Activated CD4-positive, CD25-positive, alpha-beta regulatory T cell (primary cell): ENCODE measurements at regions not wholly inside any gene's neighbourhood (a gene's known extent, or its start where the extent isn't known, plus 50 kb on each side); places are given as distances from the start of the nearest gene placed in this dataset.

Source experiments
- DNase-seq, 4 experiments: peaks; one replicate each; lab custom pipeline; 2025; lab: John Stamatoyannopoulos, UW

DNA sequence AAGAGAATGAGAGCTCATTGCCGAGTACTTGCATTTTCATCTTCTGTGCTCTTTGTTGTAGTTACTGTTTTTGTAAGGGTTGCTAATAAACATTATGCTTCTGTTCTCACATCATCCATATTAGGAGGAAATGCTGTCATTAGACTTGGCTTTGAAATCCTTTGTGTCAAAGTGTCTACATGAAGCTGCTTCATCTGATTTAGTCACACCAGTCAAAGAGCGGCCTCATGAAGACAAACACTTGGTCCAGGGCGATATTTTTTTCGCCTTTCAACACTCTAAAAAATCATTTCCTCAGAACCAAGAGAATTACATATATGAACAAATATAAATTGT lies 105.0 kb downstream of the SPRY2 start:
- no peak for DNase-seq

DNA sequence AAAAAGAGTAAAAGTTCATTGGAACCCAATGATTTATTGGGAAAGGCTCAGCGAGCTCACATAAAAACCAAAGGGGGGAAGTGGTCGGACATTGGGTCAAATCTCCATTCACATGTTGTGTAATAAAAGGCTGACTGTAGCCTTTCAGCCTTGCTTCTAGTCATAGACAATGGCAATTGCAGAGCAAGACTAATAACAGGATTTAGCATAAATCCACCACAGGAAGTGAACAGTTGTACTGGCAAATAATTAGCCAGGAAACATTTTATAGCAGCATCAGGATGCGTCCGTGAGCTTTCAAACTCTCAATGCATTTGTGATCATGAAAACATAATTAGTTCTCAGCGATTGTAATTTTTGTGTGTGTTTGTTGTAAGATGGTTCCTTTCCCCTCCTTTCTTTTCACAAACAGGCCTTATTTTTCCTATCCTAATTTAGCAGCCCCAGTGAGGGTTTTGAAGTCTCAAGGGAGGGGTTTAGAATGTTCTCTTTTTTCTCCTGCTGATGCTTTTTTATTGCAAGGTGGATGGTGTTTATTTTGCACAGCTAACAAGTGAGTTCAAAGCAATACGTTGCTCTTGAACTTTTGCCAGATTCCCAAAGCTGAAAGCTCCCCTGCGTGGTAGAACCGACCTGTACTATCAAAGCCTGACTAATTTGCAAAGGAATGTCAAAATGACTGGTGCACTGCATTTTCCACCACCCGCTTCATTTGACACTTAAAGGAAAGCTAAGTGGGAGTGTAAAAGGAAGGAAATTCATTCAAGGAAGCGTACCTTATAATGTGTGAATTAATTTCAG lies 105.6 kb downstream of the SPRY2 start:
- DNase-seq, result no peak

DNA sequence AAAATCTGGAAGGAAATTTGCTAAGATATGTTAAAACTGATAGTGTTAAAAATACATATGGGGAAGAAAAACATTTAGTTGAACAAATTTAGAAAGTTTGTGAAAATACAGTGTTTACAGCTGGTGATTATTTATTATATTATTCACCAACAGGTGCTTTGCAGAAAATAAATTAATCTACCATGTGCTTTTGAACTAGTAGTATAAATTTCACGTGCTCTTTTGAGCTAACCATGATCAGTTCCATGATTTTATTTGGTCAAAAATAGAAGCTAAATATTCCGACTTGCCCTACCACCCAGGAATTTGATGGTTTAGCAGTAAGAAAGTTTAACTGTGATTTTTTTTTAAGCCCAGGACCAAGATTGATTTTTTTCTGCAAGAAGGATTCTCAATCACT lies 113.3 kb downstream of the SPRY2 start:
- DNase-seq, result no peak

DNA sequence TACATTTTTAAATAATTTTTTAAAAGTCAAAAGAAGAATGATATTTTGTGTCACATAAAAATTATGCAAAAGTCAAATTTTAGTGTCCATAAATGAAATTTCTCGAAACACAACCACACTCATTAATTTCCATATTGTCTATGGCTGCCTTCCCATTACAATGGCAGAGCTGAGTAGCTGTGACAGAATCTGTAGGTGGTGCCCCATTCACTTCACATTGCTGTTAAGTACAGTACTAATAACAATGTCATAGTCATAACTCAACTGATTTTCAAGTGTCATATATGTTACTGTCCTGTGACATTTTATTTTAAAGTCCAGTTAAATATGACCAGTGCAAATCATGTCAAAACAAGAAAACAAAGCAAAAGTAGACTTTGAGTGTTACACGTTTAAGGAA lies 114.3 kb downstream of the SPRY2 start:
- DNase-seq, result no peak

DNA sequence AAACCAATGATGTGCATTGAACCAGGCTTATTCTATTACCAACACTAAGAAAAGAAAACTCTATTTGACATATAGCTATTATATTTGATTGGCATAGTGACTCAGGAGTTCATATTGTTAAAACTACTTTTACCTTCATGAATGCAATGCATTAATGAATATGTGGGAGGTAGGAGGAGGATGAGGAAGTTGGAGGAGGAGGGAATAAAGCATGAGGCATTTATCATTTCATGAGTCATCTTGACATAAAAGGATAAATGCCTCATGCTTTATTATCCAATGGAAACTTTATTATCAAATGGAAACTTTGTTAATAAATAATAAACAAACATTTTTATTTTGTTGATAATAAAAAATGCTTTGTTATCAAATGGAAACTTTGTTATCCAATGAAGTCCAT lies 116.5 kb downstream of the SPRY2 start:
- no peak for DNase-seq

DNA sequence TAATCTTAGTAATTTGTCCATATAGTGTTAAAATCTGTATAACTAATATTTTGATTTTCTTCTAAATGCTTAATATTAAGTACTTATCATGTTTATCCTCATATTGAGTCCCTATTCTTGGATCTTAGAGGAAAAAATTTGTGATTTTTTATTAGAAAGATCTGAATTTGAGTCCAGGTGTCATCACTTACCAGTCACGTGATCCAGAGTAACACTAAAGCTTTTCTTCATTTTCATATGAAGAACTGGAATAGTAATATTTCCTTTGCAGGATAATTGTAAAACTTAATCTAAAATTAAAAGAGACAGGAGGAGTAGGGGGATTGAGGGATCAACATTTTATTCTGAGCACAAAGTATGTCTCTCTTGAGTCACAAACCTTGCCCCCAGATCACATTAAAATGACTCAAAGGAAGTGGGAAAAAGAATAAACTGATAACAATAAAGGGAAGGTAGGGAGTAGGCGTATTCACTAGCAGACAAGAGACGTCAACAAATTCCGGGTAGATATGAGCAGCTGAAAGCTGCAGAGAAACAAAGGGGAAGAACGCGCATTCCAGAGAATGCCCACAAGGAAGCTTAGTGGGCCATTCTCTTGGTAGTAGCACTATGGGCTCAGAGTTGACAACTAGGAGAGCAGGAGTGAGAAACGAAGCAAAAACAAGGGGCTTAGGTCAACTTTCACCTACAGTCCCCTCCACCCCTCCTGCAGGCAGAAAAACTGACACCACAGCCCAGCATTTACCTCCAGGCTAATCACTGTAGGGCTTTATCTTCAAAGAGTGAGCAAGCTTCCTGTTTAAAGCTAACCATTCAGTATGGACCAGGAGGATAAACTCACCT lies 123.1 kb downstream of the SPRY2 start:
- DNase-seq, result no peak

DNA sequence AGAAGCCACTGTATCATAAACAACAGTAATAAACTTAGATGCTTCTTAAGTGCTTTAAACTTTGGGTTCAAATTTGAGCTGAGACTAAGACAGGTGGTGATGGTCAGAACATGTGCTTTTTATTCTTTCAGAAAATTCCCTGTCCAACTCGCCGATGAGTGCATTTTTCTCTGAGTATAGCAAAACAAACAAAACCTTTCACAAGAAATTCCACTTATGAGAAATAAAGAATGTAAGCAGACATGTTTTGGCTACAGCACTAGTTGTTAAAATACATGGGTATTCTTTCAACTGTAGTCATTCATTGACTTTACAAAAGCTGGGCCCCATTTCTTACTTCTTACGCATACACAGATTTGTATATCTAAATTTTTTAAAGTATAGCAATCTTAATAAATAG lies 125.6 kb downstream of the SPRY2 start:
- DNase-seq, result no peak

DNA sequence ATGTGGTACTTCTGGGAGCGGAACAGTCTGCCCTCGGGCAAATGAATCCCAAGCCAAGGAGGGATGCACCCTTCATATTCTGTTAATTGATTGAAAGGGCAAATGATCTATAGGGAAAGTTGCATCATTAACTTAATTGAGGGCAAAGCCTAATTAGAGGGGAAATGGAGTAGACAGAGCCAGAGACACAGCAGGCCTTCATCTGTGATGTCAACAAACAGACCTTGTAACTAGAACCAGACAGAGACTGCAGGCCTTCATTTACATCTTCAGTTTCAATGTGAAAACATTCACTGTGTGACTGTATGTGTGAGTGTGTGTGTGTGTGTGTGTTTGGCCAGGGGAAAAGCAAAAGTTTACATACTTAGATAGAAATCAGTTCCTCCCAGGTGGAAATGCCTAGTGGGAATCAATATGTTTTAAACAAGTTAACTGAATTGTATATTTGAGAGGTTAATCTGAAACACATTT lies 126.4 kb downstream of the SPRY2 start:
- DNase-seq, result no peak

DNA sequence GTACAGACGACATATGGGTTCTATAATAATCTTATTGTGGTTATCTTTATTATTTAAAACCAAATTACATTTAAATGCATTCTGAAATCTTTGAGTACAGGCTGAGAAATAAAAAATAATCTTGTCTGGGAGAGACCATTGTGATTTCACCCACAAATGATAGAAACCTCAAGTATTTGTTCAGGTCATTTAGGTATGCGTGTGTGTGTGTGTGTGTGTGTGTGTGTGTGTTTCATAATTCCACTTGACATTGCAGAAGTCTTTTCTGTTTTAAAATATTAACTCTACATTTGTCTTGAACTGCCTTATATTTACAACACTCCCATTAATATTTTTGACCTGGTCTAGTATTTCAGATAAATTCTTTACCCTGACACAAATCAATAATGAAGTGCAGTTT lies 126.9 kb downstream of the SPRY2 start:
- no peak for DNase-seq

DNA sequence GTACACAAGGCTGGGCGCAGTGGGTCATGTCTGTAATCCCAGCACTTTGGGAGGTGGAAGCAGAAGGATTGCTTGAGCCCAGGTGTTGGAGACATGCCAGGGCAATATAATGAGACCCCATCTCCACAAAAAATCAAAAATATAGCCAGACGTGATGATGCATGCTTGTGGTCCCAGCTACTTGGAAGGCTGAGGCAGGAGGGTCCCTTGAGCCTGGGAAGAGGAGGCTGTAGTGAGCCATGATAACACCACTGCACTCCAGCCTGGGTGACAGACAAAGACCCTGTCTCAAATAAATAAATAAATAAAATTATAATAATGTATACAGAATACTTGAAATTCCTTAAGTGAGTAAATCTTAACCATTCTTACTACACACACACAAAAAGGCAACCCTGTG lies 127.7 kb downstream of the SPRY2 start:
- DNase-seq, result no peak

DNA sequence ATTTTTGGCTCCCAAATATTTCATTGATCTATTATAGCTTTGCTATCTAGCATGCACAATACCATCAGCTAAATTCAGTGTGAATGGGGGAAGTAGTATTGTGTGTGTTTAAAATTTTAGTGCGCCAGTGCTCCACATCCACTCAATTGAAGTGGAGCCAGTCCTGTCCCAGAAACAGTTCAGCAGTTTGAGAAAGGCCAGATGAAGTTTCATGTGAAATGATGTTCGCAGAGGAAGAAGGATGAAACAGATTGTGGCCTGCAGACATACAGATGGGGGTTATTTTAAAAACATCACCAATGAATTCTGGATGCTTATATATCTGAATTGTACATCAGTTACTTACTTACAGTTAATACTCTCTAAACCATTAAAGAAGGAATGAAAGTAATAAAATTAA lies 129.4 kb downstream of the SPRY2 start:
- no peak for DNase-seq

DNA sequence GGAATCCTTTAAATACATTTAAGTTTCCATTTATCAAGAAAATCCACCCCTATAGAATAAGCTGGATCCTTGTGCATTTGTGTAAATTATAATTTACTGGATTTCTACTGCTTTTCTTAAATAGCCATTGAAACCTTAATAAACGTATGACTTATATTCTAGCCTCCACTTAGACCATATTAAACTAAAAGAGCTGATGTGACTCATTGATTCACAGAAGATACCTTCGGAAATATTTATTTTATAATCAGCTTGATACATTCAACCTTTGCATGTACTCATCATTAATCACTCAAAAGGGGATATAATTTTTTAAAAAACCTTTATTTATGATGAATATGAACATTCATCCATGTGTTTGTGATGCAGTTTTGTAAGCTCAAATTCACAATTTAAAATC lies 136.3 kb downstream of the SPRY2 start:
- DNase-seq, result no peak

DNA sequence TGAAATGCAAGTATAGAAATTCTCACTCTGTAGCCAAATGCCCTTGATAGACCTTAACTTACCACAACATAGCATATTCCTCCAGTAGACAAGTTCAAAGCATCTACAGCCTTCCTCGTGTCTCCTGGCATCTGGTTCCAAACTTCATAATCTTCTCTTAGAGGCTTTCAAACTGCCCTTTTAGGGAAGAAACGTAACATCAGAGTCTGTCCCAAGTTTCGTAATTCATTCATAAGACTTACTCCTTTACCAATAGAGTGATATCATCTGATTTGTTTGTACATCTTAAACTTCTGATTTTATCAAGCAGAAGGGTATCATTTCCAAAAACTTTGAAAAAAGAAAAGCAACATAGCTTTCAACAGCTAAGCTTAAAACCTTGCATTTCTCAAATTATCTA lies 137.4 kb downstream of the SPRY2 start:
- DNase-seq, result no peak

DNA sequence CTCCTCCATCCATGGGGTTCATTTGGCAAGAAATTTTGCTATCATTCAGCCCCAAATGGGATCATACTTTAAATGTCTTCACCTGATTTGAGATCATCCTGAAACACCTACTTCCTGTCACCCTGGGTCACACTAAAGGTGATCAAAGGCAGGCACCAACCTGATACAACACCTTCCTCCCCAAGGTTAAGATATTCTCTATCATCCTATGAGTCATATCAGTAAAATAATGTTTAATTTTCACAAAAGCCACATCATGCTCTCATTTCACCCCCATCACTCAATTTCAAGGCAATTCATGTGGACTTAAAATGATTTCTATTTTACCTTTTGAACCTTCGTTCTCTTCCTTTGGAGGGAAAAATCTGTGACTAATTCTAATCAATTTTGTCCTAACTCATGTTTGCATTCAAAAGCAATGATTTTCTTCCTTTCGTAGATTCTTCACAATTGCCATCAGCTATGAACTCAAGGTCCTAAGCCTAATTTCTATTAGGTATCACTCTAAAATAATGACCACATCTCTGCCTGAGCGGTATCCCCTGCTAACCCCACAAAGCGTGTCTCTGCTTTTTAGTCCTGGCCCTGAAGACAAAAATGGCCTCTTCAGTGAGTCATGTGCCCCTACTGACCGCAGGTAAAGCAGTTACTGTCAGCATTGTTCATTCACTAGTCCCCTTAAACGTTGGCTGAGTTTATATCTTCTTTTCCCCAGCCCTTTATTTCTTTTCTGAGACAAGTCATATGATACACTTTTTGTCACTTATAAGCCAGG lies 139.0 kb downstream of the SPRY2 start:
- DNase-seq, result no peak

DNA sequence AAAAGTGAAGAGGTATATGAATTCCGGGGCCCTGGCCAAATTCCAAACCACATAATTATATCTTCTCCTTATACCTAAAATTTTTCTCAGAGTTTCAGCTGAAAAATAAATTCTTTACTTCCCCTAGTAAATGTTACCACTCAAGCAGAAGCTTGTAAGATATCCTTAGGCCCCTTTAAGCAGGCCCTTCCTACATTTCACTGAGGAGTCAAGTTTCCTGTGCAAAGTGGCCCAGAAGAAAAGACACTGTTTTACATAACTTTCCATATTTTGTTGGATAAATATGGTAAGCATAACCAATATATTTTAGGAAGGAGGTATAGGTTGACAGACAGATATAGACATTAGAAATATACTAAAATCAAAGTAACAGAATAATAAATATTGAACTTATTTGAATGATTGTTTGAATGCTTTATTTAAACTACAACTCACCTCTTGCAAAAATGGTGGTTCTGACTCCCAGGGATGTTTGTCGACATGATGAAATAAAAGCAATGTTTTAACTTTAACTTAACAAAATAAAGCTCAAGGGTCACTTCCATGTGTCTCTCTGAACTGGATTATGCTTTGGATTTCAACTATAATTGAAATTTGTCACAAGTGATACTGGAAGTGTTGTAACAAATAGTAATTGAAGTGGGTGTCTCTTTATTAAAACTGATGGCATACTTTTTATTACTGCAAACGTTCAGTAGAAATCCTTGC lies 141.2 kb downstream of the SPRY2 start:
- DNase-seq, result no peak

DNA sequence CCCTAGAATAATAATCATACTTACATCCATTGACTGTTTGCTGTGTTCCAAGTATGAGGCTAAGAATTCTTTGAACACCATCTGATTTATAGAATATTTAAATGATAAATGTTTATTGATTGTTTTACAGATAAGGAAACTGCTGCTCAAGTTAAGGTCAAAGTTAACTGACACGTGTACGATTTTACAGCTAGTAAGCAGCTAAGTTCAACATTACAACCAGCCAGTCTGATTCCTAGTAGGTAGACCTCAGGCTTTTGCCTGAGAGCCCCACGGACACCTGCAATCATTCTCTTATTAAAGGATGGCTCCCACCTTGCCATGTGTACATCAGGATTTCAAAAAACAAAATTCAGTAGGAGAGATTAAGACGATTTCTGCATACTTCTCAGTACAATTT lies 141.9 kb downstream of the SPRY2 start:
- DNase-seq, result no peak

DNA sequence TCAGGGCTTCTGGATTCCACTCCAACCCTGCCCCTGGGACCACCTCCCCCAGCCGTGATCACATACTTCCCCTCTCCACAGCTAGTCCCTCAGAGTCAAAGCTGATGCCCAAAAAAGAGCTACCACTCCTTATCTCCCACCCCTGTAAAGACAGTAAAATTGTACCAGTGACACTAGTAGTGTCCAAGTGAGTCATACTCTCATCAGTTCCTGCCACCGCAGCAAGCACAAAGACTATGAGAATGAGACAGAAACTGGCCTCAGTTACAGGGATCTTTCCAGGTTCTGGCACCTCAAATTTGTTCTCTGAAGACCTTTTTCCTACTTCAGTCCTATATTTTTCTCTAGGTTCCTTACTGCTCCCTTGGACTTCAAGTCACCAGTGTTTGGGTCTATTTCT lies 144.2 kb downstream of the SPRY2 start:
- DNase-seq, result no peak

DNA sequence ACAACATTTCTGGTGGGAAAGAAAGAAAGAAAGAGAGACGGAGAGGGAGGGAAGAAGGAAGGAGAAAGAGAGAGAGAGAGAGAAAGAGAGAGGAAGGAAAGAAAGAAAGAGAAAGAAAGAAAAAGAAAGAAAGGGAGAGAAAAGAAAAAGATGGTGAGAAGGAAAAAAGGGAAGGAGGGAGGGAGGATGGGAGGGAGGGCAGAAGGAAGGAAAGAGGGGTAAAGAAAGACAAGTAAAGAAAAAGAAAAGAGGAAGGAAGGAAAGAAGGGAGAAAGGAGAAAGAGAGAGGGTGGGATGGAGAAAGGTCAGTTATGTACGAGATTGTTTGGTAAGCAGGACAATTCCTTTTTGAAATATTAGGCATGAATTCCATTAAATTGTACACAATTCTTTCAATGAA lies 145.3 kb downstream of the SPRY2 start:
- DNase-seq, result no peak

DNA sequence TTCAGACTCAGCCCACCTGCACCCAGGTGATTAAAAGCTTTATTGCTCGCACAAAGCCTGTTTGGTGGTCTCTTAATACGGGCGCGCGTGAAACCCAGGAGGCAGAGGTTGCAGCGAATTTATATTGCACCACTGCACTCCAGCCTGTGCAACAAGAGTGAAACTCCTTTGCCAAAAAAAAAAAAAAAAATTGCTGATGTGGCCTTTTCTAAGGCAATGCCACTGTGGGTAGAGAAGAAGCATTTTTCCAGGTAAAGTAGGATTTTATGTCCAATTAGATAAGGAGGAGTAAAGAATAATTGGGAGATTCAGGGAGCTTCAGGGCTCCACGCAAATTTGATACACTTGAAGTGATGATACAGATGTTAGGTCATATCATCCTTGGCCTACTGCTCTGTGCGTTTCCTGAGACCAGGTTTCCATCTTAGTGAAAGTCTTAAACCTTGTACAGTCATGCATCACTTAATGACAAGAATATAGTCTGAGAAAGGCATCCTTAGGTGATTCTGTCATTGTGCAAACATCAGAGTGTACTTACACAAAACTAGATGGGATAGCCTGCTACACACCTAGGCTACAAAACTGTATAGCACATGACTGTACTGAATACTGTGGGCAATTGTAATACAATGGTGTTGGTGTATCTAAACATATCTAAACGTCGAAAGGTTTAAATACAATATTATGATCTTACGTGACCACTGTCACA lies 150.9 kb downstream of the SPRY2 start:
- no peak for DNase-seq

DNA sequence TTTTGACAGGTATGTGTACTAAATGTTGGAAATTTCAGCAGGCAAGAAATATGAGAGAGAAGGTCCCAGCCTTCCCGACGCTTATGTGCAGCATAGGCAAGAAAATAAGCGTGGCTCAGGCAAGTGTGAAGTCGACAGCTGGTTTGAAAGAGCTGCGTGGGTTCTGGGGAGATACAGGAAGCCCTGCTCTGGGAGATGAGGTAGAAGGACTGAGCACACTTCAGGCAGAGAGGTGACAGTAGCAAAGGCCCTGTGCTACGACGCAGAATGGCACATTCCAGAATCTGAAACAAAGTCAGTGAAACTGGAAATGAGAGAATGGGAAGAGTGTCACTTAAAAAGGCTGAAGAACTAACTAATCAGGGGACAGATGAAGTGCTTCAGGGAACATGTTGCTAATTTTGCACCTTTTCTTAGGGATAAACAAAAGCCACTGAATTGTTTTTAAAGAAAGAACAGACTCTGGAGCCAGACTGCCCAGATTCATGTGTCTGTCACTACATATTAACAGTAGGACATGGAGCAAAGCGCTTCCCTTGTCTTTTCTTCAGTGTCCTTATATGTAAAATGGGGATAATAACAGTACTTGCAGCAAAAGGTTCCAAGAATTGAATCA lies 160.1 kb downstream of the SPRY2 start:
- no peak for DNase-seq

DNA sequence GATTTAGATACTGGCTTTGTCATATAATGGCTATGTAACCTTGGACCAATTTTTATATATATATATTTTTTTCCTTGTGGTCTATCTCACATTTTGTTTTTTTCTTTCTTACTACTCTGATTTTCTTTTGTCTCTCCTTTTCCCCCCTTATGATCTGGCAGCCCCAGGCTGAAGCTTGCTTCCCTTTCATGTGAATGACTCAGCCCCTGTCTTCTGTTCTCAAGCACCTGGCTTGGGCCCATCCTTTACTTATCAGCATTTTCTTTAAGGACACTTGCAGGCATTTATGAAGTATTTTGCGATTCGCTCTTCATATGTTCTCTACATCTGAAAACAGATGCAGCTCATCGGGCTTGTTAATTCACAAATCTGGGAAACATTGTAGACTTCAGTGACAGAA lies 163.6 kb downstream of the SPRY2 start:
- no peak for DNase-seq
